Thyroid gland (tissue), 4 donors: ENCODE measurements at regions not wholly inside any gene's neighbourhood (a gene's known extent, or its start where the extent isn't known, plus 50 kb on each side); places are given as distances from the start of the nearest gene placed in this dataset.

Experiments
- DNase-seq, 2 donors: peaks; one replicate each; pipeline ENCODE4 v3.0.0-alpha.2; 2019
- H3K27ac ChIP-seq, 3 donors: fragments of 200-600 bp; sonication (generic); 1 replicate in 2 of 3; 2 replicates in 1 of 3; pipeline ENCODE4 v1.5.1; 2016 to 2019; ENCODE audit warnings: mild to moderate bottlenecking in 1 of 3, moderate library complexity in 1 of 3
- H3K27me3 ChIP-seq: fragments of 200-600 bp; sonication (generic); one replicate; pipeline ENCODE4 v1.5.1; 2019
- H3K36me3 ChIP-seq, 2 donors: fragments of 200-600 bp; sonication (generic); one replicate each; pipeline ENCODE4 v1.5.1; 2016 to 2019
- H3K4me1 ChIP-seq, 2 donors: fragments of 200-600 bp; sonication (generic); one replicate each; pipeline ENCODE4 v1.5.1; 2017 to 2019
- H3K4me3 ChIP-seq, 3 donors: fragments of 200-600 bp; sonication (generic); replicated peaks in 1 of 3; 1 replicate in 2 of 3; 2 replicates in 1 of 3; pipeline ENCODE4 v1.5.1; 2016; ENCODE audit warnings: mild to moderate bottlenecking in 1 of 3
- H3K9me3 ChIP-seq: fragments of 200-600 bp; sonication (generic); one replicate; pipeline ENCODE4 v1.5.1; 2017
- CTCF ChIP-seq, 6 experiments: fragments of 200-600 bp in 3 of 6; fragments of 450-650 bp in 3 of 6; sonication (generic) in 3 of 6; IDR thresholded peaks; one replicate each; pipeline ENCODE4 v1.5.1; 2016 to 2019; ENCODE audit warnings: antibody characterized with exemption in 6 of 6, mild to moderate bottlenecking in 2 of 6, inconsistent platforms in 1 of 6, moderate library complexity in 1 of 6
- POLR2A ChIP-seq, 2 donors: fragments of 450-650 bp; IDR thresholded peaks; one replicate each; pipeline ENCODE4 v1.6.1; 2017; ENCODE audit warnings: antibody characterized with exemption in 2 of 2, mild to moderate bottlenecking in 2 of 2, moderate library complexity in 1 of 2
- WGBS, 2 donors: methylation state at CpG; one replicate each; pipeline ENCODE4 v1.1.5; 2017; 5-methylcytosine and 5-hydroxymethylcytosine counted together
- intact Hi-C: fragments of 100-400 bp; cut with DNase I; formaldehyde crosslinking; loops from one replicate; pipeline ENCODE4 v1.15.1; 2023

DNA sequence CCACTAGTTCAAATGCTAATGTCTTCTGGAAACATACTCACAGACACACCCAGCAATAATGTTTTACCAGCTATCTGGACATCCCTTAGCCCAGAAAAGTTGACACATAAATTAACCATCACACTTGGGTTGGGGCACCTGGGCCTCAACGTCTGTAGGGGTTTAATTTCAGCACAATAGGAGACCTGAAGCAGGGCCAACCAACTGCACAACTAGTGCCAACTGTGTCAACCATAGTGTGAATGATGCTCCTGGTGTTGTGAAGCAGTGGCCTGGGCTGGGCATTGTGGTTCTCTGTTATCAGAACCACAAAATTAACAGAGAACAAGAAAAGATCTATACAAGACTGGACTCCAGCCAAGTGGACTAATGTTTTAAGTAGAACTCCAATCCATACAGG is 106.7 kb upstream of the PPM1H start:
- Histone ChIP-seq H3K27me3 (no peaks in the 10 kb centered on the region), H3K4me3 (no peak overlapping the region), H3K4me1 (no peaks in the 10 kb centered on the region), H3K9me3 (no peaks in the 10 kb centered on the region), H3K27ac (no peak overlapping the region), H3K36me3 (no peaks in the 10 kb centered on the region)
- intact Hi-C loops, result no loop called here
- no peak for TF ChIP-seq POLR2A (IDR thresholded peaks at IDR 0.05)
- TF ChIP-seq CTCF (IDR thresholded peaks at IDR 0.05), result no peak
- WGBS, 2 donors, result 82 to 93% methylated on average over 1 of the region's 1 CpG
- no peak for DNase-seq

DNA sequence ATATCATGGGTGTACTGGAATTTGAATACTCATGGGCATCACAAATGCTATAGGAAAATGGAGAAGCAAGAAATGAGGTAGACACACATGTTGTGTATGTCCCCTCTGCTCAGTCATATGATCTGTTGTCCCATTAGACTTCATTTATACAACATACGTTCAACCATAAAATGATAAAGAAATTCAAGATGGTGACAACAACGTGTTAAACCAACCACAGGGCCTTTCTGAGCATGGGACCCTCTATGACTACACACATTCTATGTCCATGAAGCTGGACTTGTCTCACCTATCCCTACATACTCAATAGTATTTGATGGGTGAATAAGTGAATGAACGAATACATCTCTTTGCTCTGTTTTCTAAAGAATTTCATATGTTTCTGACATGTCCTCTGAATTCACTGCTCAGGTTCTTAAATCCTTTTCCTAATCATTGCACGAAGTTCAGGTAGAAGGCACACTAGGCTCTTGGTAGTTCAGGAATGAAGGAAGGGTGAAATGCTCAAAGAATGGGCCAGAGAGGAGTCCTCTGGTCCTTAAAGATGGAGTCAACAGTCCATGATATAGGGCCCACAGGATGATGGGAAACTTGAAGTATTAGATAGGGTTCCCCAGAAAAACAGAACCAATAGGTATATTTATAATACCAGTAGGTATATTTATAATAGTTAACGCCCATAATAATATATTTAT is 105.7 kb upstream of the PPM1H start:
- Histone ChIP-seq H3K27me3 (no peaks in the 10 kb centered on the region), H3K27ac (no peak overlapping the region), H3K9me3 (no peaks in the 10 kb centered on the region), H3K36me3 (no peaks in the 10 kb centered on the region), H3K4me3 (no peak overlapping the region), H3K4me1 (no peaks in the 10 kb centered on the region)
- intact Hi-C loops, result no loop called here
- TF ChIP-seq POLR2A (IDR thresholded peaks at IDR 0.05), result no peak
- no peak for TF ChIP-seq CTCF (IDR thresholded peaks at IDR 0.05)
- WGBS, 2 donors, result 87 to 91% methylated on average over 5 of the region's 5 CpGs
- DNase-seq, result no peak

DNA sequence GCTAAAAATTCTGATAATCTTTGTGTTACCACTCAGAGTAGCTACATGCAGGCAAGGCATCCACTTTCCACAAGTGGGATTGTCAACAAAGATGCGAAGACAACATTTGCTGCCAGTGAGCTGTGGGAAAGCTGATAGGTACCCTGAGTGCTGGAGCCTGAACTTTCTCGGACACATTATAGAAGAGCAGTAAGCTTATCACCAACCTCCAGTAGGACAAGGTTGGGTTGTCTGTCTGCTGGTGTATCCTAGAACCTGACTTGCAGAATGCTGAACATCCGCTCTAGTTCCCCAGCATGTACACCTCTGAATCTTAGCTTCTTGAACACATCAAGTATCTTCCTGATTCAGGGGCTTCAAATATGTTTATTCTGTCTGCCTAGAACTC is 103.8 kb upstream of the PPM1H start:
- no peaks in the 10 kb centered on the region for H3K9me3 ChIP-seq
- H3K36me3 ChIP-seq, result no peaks in the 10 kb centered on the region
- intact Hi-C loops, result no loop called here
- H3K27ac ChIP-seq, result no peak overlapping the region
- no peak overlapping the region for H3K4me3 ChIP-seq
- H3K4me1 ChIP-seq, result no peaks in the 10 kb centered on the region
- 75 to 89% methylated on average over 3 of the region's 3 CpGs for WGBS, 2 donors
- H3K27me3 ChIP-seq, result no peaks in the 10 kb centered on the region
- TF ChIP-seq CTCF (IDR thresholded peaks at IDR 0.05) (no peak), POLR2A (IDR thresholded peaks at IDR 0.05) (no peak)
- DNase-seq, result no peak

DNA sequence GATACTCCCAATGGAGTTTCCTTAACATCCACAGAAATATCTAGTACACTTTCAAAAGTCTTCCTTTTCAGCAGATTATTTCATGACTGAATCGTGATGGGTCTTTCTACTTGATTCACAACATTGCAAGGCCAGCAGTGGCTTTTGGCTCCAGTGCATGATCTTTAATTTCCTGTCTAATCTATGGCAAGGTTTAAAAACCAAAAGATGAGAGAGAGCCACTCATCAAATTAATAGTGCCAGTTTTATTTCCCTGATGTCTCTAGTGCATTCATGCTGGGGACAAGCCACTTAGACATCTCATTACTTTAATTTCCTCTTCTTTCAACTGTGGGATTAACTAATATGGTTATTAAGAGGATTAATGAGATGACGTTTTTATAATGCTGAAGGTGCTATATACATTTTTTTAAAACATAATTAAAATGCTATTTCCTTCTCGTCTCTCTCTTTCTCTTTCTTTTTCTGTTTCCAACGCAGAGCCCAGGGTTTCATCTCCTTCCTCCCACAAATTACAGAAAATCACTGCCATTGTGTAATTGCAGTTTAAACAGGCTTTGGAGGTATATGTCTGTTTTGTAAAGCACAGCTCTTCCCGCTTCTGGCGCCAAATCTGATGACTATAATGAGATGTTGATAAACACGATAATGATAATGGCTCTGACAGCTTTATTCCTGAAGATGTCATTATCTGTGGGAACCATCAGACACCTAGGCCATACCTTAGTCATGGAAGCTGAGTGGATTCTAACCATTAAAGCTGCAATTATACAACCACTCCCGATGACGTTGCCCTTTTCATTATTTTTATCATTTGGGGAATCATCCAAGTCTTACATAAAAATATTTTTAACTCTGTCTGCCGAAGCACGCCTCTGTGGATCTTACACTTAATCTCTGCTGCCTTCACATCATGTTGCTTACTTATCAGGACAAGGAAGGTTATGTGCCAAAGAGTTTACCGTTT is 103.1 kb upstream of the PPM1H start:
- no peak overlapping the region for H3K27ac ChIP-seq
- H3K4me3 ChIP-seq, result no peak overlapping the region
- no peaks in the 10 kb centered on the region for H3K4me1 ChIP-seq
- no peaks in the 10 kb centered on the region for H3K9me3 ChIP-seq
- no peak for DNase-seq
- intact Hi-C loops, result no loop called here
- no peaks in the 10 kb centered on the region for H3K36me3 ChIP-seq
- 71 to 73% methylated on average over 12 of the region's 12 CpGs for WGBS, 2 donors
- TF ChIP-seq CTCF (IDR thresholded peaks at IDR 0.05) (no peak), POLR2A (IDR thresholded peaks at IDR 0.05) (no peak)
- no peaks in the 10 kb centered on the region for H3K27me3 ChIP-seq

DNA sequence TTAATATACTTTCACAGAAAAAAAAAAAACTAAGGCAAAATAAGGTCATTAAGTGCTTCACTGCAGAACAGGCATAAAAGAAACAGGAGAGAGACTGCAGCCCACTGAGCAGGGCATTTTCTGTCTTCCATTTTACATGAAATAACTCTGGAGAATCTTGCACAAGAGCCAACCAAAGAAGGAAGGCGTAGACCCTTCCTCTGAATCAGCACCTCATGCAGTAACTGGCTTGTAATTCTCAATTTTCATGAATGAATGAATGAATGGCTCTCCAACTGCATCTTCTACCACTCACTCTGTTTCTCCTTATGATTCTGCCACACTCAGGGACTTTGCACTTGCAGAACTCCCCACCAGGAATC is 102.0 kb upstream of the PPM1H start:
- H3K27ac ChIP-seq, result no peak overlapping the region
- 86 to 92% methylated on average over 1 of the region's 1 CpG for WGBS, 2 donors

More for the DNA sequence above, 102.0 kb upstream of the PPM1H start:
- Histone ChIP-seq H3K27me3 (no peaks in the 10 kb centered on the region), H3K4me3 (no peak overlapping the region), H3K9me3 (no peaks in the 10 kb centered on the region), H3K4me1 (no peaks in the 10 kb centered on the region), H3K36me3 (no peaks in the 10 kb centered on the region)
- no peak for TF ChIP-seq CTCF (IDR thresholded peaks at IDR 0.05)
- no peak for DNase-seq
- intact Hi-C loops, result no loop called here
